Calu3 (cell line): ENCODE measurements at regions not wholly inside any gene's neighbourhood (a gene's known extent, or its start where the extent isn't known, plus 50 kb on each side); places are given as distances from the start of the nearest gene placed in this dataset.

Experiments used
- BruUV-seq: library from RNA; stranded (reverse); fragments of 400-500 nt; replicated peaks from 2 replicates; lab custom pipeline; 2021; lab: Mats Ljungman, UMichigan
- CTCF ChIA-PET: fragments of 300-600 bp; sonication (Branson Sonifier 250); formaldehyde crosslinking; loops from one replicate; lab custom pipeline; 2022; ENCODE audit warnings: antibody characterized with exemption; lab: Charles Lee
- DNase-seq: peaks from one replicate; pipeline ENCODE4 v3.0.0; 2022
- H3K27ac Mint-ChIP-seq: one replicate; pipeline ENCODE4 v1.8.0; 2022; ENCODE audit warnings: mixed read lengths; ENCODE audit not compliant: unreplicated experiment
- H3K27me3 Mint-ChIP-seq: one replicate; pipeline ENCODE4 v1.8.0; 2022; ENCODE audit warnings: mixed read lengths; ENCODE audit not compliant: unreplicated experiment
- H3K36me3 Mint-ChIP-seq: one replicate; pipeline ENCODE4 v1.8.0; 2022; ENCODE audit warnings: mild to moderate bottlenecking, moderate library complexity, mixed read lengths; ENCODE audit not compliant: insufficient read depth, unreplicated experiment
- H3K4me1 Mint-ChIP-seq: one replicate; pipeline ENCODE4 v1.8.0; 2022; ENCODE audit warnings: mild to moderate bottlenecking, low read depth, mixed read lengths; ENCODE audit not compliant: unreplicated experiment
- H3K4me3 Mint-ChIP-seq: one replicate; pipeline ENCODE4 v1.8.0; 2022; ENCODE audit warnings: mild to moderate bottlenecking, low read depth, moderate library complexity, mixed read lengths; ENCODE audit not compliant: unreplicated experiment
- H3K9me3 Mint-ChIP-seq: one replicate; pipeline ENCODE4 v1.8.0; 2022; ENCODE audit warnings: low read depth, mixed read lengths; ENCODE audit not compliant: unreplicated experiment
- intact Hi-C: fragments of 100-400 bp; cut with micrococcal nuclease; formaldehyde crosslinking; loops from one replicate; pipeline ENCODE4 v1.10.0; 2022; ENCODE audit not compliant: unreplicated experiment
- TF ChIP-seq, protein P1 (sequence below): fragments of 200-600 bp; IDR thresholded peaks from one replicate; pipeline ENCODE4 v1.8.0; 2022; ENCODE audit warnings: antibody characterized with exemption; ENCODE audit not compliant: unreplicated experiment

GRCh38 chr14:43005807-43006206 lies 1399.1 kb downstream of the LRFN5 start:
- DNase-seq = no peak

GRCh38 chr14:43003845-43004244 lies 1397.2 kb downstream of the LRFN5 start:
- BruUV-seq = no TSS peak
- no peaks in the 10 kb centered on the region for H3K4me1 Mint-ChIP-seq
- CTCF ChIA-PET = no interaction called here
- no peak for DNase-seq
- peaks cover 17% of the 10 kb centered on the region for H3K9me3 Mint-ChIP-seq
- intact Hi-C loops = no loop called here
- H3K36me3 Mint-ChIP-seq = no peaks in the 10 kb centered on the region
- no peak overlapping the region for H3K4me3 Mint-ChIP-seq
- TF ChIP-seq, protein P1, sequence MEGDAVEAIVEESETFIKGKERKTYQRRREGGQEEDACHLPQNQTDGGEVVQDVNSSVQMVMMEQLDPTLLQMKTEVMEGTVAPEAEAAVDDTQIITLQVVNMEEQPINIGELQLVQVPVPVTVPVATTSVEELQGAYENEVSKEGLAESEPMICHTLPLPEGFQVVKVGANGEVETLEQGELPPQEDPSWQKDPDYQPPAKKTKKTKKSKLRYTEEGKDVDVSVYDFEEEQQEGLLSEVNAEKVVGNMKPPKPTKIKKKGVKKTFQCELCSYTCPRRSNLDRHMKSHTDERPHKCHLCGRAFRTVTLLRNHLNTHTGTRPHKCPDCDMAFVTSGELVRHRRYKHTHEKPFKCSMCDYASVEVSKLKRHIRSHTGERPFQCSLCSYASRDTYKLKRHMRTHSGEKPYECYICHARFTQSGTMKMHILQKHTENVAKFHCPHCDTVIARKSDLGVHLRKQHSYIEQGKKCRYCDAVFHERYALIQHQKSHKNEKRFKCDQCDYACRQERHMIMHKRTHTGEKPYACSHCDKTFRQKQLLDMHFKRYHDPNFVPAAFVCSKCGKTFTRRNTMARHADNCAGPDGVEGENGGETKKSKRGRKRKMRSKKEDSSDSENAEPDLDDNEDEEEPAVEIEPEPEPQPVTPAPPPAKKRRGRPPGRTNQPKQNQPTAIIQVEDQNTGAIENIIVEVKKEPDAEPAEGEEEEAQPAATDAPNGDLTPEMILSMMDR = no peak
- H3K27me3 Mint-ChIP-seq = no peaks in the 10 kb centered on the region
- no peak overlapping the region for H3K27ac Mint-ChIP-seq

More at GRCh38 chr14:43005807-43006206, 1399.1 kb downstream of the LRFN5 start:
- no peak overlapping the region for H3K27ac Mint-ChIP-seq
- BruUV-seq = no TSS peak
- peaks cover 20% of the 10 kb centered on the region for H3K9me3 Mint-ChIP-seq
- no peaks in the 10 kb centered on the region for H3K27me3 Mint-ChIP-seq
- TF ChIP-seq, protein P1 = no peak
- intact Hi-C loops = no loop called here
- no peaks in the 10 kb centered on the region for H3K4me1 Mint-ChIP-seq
- CTCF ChIA-PET = no interaction called here
- H3K36me3 Mint-ChIP-seq = no peaks in the 10 kb centered on the region
- H3K4me3 Mint-ChIP-seq = no peak overlapping the region

DNA sequence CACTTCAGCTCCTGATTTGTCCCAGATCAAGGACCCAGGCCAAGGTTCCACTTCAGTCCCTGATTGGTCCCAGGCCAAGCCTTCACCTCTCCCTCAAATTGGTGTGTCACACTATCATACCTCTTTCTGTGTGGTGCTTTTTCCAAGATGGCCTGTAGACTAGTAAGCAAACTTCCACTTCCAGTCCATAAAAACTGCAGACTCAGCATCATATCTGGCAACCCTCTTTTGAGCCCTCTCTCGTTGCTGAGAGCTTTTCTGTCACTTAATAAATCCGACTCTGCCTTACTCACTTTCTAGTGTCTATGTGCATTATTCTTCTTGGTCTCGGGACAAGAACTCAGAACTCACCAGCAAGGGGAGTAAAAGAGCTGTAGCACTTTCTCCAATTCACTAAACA lies 1395.1 kb downstream of the LRFN5 start:
- peaks cover 16% of the 10 kb centered on the region for H3K9me3 Mint-ChIP-seq
- TF ChIP-seq, protein P1 = no peak
- H3K4me3 Mint-ChIP-seq = no peak overlapping the region
- CTCF ChIA-PET = no interaction called here
- intact Hi-C loops = no loop called here
- no peaks in the 10 kb centered on the region for H3K4me1 Mint-ChIP-seq
- BruUV-seq = no TSS peak
- H3K36me3 Mint-ChIP-seq = no peaks in the 10 kb centered on the region
- no peak for DNase-seq
- no peaks in the 10 kb centered on the region for H3K27me3 Mint-ChIP-seq
- no peak overlapping the region for H3K27ac Mint-ChIP-seq

DNA sequence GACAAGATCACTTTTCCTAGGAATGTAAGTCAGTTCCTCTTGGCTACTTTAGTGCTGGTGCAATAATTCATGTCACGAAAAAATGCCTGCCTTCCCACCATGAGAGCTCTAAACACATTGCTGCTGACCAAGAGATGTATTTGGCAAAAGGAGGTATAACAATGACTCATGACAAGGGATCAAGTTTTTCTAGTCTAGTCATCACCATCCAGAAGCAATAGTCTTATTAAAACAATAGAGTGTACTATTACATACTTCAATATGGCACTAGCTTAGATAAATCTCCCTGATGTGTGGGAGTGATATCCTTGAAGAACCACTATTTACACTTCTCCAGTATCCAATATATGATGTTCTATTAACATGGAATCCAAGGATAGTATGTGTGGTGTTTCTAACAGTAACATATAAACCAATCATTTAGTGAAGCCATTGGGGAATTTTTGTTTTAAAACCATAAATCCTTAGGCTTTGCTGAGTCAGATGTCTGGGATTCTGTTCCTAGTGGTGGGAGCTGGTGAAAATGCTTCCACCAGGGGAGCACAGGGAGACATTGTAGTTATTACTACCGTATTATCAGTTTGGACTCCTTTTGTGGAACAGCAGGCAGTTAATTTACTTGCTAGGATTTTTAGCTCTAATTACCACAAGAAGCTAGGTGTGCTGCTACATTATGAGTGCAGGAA lies 1387.5 kb downstream of the LRFN5 start:
- BruUV-seq = no TSS peak
- intact Hi-C loops = no loop called here
- TF ChIP-seq, protein P1 = no peak
- H3K4me1 Mint-ChIP-seq = no peaks in the 10 kb centered on the region
- H3K27ac Mint-ChIP-seq = no peak overlapping the region
- CTCF ChIA-PET = no interaction called here
- H3K4me3 Mint-ChIP-seq = no peak overlapping the region
- no peak for DNase-seq
- H3K9me3 Mint-ChIP-seq = no peaks in the 10 kb centered on the region
- no peaks in the 10 kb centered on the region for H3K36me3 Mint-ChIP-seq
- no peaks in the 10 kb centered on the region for H3K27me3 Mint-ChIP-seq
